ENCODE measurements at regions not wholly inside any gene's neighbourhood (a gene's known extent, or its start where the extent isn't known, plus 50 kb on each side); places are given as distances from the start of the nearest gene placed in this dataset.

DNA sequence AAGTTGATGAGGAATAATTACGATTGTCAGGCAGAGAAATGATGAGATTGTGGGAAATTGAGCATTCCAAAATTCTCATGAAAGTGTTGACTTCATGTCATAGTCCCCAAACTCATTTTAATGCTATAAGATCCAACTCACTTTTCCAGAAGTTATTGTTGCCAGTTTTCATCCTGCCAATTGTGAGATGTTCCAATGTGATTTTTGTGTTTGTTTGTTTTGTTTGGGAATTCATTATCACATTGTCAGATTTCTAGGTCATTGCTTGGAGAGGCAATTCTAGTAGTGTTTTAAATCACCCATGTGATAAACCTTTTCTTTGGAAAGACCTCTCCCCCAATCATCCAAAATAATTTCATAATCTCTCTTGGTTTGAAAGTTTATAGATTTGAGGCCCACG, 86.0 kb upstream of the ACVR2A start:
- no peak for DNase-seq (ENCODE audit: low read depth)
- TF ChIP-seq CTCF (IDR thresholded peaks at IDR 0.05; ENCODE audit: low read depth, low read length, missing control alignments) = no peak
- no peak overlapping the region for H3K4me3 ChIP-seq (ENCODE audit: low read depth, low read length)

GRCh38 chr2:147756069-147756468, 88.8 kb upstream of the ACVR2A start:
- DNase-seq (ENCODE audit: low read depth) = no peak
- H3K4me3 ChIP-seq (ENCODE audit: low read depth, low read length) = no peak overlapping the region
- TF ChIP-seq CTCF (IDR thresholded peaks at IDR 0.05; ENCODE audit: low read depth, low read length, missing control alignments) = no peak

GRCh38 chr2:147740211-147740927, 104.5 kb upstream of the ACVR2A start:
- DNase-seq (ENCODE audit: low read depth) = no peak
- no peak overlapping the region for H3K4me3 ChIP-seq (ENCODE audit: low read depth, low read length)
- TF ChIP-seq CTCF (IDR thresholded peaks at IDR 0.05; ENCODE audit: low read depth, low read length, missing control alignments) = no peak

DNA sequence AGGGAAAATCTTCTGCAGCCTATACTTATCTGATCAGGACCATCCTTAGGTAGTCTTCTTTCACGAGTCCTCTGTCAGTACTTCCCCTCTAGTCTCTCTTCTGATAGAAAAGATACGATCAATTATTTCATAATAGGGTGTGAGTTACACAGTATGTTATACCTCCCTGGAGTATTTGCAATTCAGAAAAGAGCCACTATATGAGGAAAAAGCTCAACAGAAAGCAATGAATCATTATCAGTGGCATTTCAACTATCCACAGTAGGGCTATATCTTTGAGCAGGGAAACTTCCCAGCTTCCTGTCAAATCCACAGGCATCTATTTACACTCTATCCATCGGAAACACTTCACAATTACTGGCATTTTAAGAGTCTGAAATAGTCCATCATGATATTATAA, 105.3 kb upstream of the ACVR2A start:
- H3K4me3 ChIP-seq (ENCODE audit: low read depth, low read length) = no peak overlapping the region
- no peak for DNase-seq (ENCODE audit: low read depth)
- no peak for TF ChIP-seq CTCF (IDR thresholded peaks at IDR 0.05; ENCODE audit: low read depth, low read length, missing control alignments)

GRCh38 chr2:147718831-147719230, 126.0 kb upstream of the ACVR2A start:
- no peak overlapping the region for H3K4me3 ChIP-seq (ENCODE audit: low read depth, low read length)
- DNase-seq (ENCODE audit: low read depth) = no peak
- no peak for TF ChIP-seq CTCF (IDR thresholded peaks at IDR 0.05; ENCODE audit: low read depth, low read length, missing control alignments)

GRCh38 chr2:147716906-147717305, 127.9 kb upstream of the ACVR2A start:
- no peak for TF ChIP-seq CTCF (IDR thresholded peaks at IDR 0.05; ENCODE audit: low read depth, low read length, missing control alignments)
- H3K4me3 ChIP-seq (ENCODE audit: low read depth, low read length) = no peak overlapping the region
- no peak for DNase-seq (ENCODE audit: low read depth)

- H3K4me3 ChIP-seq (ENCODE audit: low read depth, low read length) = no peak overlapping the region
- TF ChIP-seq CTCF (IDR thresholded peaks at IDR 0.05; ENCODE audit: low read depth, low read length, missing control alignments) = no peak
- DNase-seq (ENCODE audit: low read depth) = no peak
These were observed 129.0 kb upstream of the ACVR2A start for GRCh38 chr2:147715807-147716206.

Measured in GM12864 (cell line).